K562 (cell line): ENCODE measurements at regions not wholly inside any gene's neighbourhood (a gene's known extent, or its start where the extent isn't known, plus 50 kb on each side); places are given as distances from the start of the nearest gene placed in this dataset.

Experiments used
- ATAC-seq: fragments of 200-7000 bp; cut with Tn5 transposase; 3 replicates; pipeline ENCODE4 v1.9.1; 2020; ENCODE audit warnings: moderate library complexity
- BruUV-seq: library from RNA; stranded (reverse); fragments of 400-500 nt; replicated peaks from 2 replicates; lab custom pipeline; 2021; lab: Mats Ljungman, UMichigan
- CTCF ChIA-PET: fragments of 300-600 bp; formaldehyde crosslinking; extraction: SDS; loops from one replicate; lab custom pipeline; 2021; ENCODE audit warnings: low intra/inter-chr PET ratio; lab: Yijun Ruan, JAX
- POLR2A ChIA-PET: fragments of 300-600, 350-650 bp; sonication (Branson Sonifier 250); formaldehyde crosslinking; extraction: SDS; loops from one replicate; lab custom pipeline; 2021; ENCODE audit warnings: antibody characterized with exemption, inconsistent platforms; lab: Yijun Ruan, JAX
- DNase-seq, 4 experiments: peaks; one replicate each; pipeline versions ENCODE4 v3.0.0 to v3.0.0-alpha.2; 2011 to 2018; ENCODE audit warnings: low spot score in 3 of 4, mixed read lengths in 3 of 4; ENCODE audit errors: extremely low read depth in 1 of 4
- FAIRE-seq: peaks from 2 replicates; lab custom pipeline; 2011; peaks lifted over from hg19 to GRCh38; lab: Jason Lieb, UNC
- H2AFZ ChIP-seq: 2 replicates; pipeline ENCODE4 v1.6.0; 2011; ENCODE audit warnings: low read depth, low read length, control low read depth, inconsistent platforms
- H3K27ac ChIP-seq: fragments of 200-600 bp; 3 replicates; pipeline ENCODE4 v1.8.0; 2011; ENCODE audit warnings: low read depth, mild to moderate bottlenecking, control low read depth, inconsistent platforms, low read length, moderate library complexity, mixed read lengths; ENCODE audit errors: extremely low read depth
- H3K27me3 ChIP-seq, 2 experiments: fragments of 300-600 bp in 1 of 2; 2 replicates in 1 of 2; 3 replicates in 1 of 2; pipeline versions ENCODE4 v1.6.0 to v1.8.0; 2011; ENCODE audit warnings: inconsistent platforms in 2 of 2, low read length in 2 of 2, mild to moderate bottlenecking in 1 of 2, mixed read lengths in 1 of 2, moderate library complexity in 1 of 2; ENCODE audit not compliant: control insufficient read depth in 2 of 2, insufficient read depth in 2 of 2
- H3K36me3 ChIP-seq: fragments of 300-600 bp; 3 replicates; pipeline ENCODE4 v1.8.0; 2011; ENCODE audit warnings: mild to moderate bottlenecking, low read length, inconsistent platforms; ENCODE audit not compliant: control insufficient read depth, insufficient read depth
- H3K4me1 ChIP-seq, 2 experiments: fragments of 200-600 bp in 1 of 2; replicated peaks in 1 of 2; 2 replicates in 1 of 2; 3 replicates in 1 of 2; pipeline versions ENCODE4 v1.5.1 to v1.8.0; 2011; ENCODE audit warnings: inconsistent platforms in 2 of 2, low read length in 2 of 2, mild to moderate bottlenecking in 1 of 2, mixed read lengths in 1 of 2, moderate library complexity in 1 of 2; ENCODE audit not compliant: control insufficient read depth in 2 of 2, insufficient read depth in 2 of 2
- H3K4me2 ChIP-seq: 2 replicates; pipeline ENCODE4 v1.6.1; 2011; ENCODE audit warnings: low read length, control low read depth, inconsistent platforms, mixed read lengths; ENCODE audit not compliant: insufficient read depth
- H3K4me3 ChIP-seq: fragments of 200-600 bp; sonication (generic), shearing (Covaris generic); 2 replicates; pipeline ENCODE4 v1.5.1; 2016; ENCODE audit warnings: control low read depth, inconsistent platforms
- H3K79me2 ChIP-seq: fragments of 200-600 bp; 3 replicates; pipeline ENCODE4 v1.8.0; 2011; ENCODE audit warnings: low read length, inconsistent platforms; ENCODE audit not compliant: control insufficient read depth, insufficient read depth
- H3K9ac ChIP-seq, 2 experiments: 2 replicates each; pipeline versions ENCODE4 v1.6.0 to v1.6.1; 2011; ENCODE audit warnings: low read depth in 2 of 2, low read length in 2 of 2, control low read depth in 1 of 2, inconsistent platforms in 1 of 2, mild to moderate bottlenecking in 1 of 2, mixed read lengths in 1 of 2; ENCODE audit not compliant: insufficient read depth in 1 of 2
- H3K9me1 ChIP-seq: one replicate; pipeline ENCODE4 v1.6.0; 2011; ENCODE audit warnings: inconsistent platforms, mild to moderate bottlenecking, low read length, moderate library complexity; ENCODE audit not compliant: control insufficient read depth, insufficient read depth
- H3K9me3 ChIP-seq: replicated peaks from 2 replicates; pipeline ENCODE4 v1.5.1; 2011; ENCODE audit warnings: low read depth, low read length, inconsistent platforms; ENCODE audit not compliant: control insufficient read depth, insufficient read depth
- H4K20me1 ChIP-seq: replicated peaks from 2 replicates; pipeline ENCODE4 v1.6.1; 2011; ENCODE audit warnings: low read length, inconsistent platforms, mixed read lengths; ENCODE audit not compliant: control insufficient read depth, insufficient read depth
- CGGBP1 ChIP-seq: fragments of 250-450 bp; sonication (Bioruptor Pico); IDR thresholded peaks from 2 replicates; pipeline ENCODE4 v1.9.0; 2021; ENCODE audit warnings: mild to moderate bottlenecking
- CREB5 ChIP-seq: fragments of 250-450 bp; sonication (Bioruptor Pico); IDR thresholded peaks from 2 replicates; pipeline ENCODE4 v1.5.0; 2020; ENCODE audit warnings: mild to moderate bottlenecking
- MAFG ChIP-seq: fragments of 450-650 bp; conservative IDR thresholded peaks from 2 replicates; pipeline ENCODE4 v1.6.1; 2016; ENCODE audit warnings: missing genetic modification characterization, missing compliant biosample characterization
- NCOA1 ChIP-seq: fragments of 450-650 bp; IDR thresholded peaks from 2 replicates; pipeline ENCODE4 v1.6.1; 2016; ENCODE audit warnings: low read depth
- PATZ1 ChIP-seq: fragments of 250-450 bp; sonication (Bioruptor Pico); IDR thresholded peaks from 2 replicates; pipeline ENCODE4 v1.5.0; 2020; ENCODE audit warnings: mild to moderate bottlenecking, borderline replicate concordance
- SAP30 ChIP-seq: fragments of 200-600 bp; sonication (generic); IDR thresholded peaks from 2 replicates; pipeline ENCODE4 v1.6.1; 2012; ENCODE audit warnings: borderline replicate concordance, low read depth, mild to moderate bottlenecking, moderate library complexity, low read length, control low read depth, inconsistent platforms; ENCODE audit not compliant: insufficient read depth, poor library complexity, severe bottlenecking
- SMAD1 ChIP-seq: fragments of 150-350 bp; IDR thresholded peaks from 2 replicates; pipeline ENCODE4 v1.6.1; 2014; ENCODE audit warnings: low read length, low read depth; ENCODE audit not compliant: partially characterized antibody
- TAF1 ChIP-seq: IDR thresholded peaks from 2 replicates; pipeline ENCODE4 v1.6.1; 2011; ENCODE audit warnings: mild to moderate bottlenecking, low read length, moderate library complexity; ENCODE audit not compliant: insufficient read depth, control insufficient read depth, severe bottlenecking; ENCODE audit errors: extremely low read depth
- USF1 ChIP-seq: sonication (generic); formaldehyde crosslinking; IDR thresholded peaks from 2 replicates; pipeline ENCODE4 v1.9.0; 2022; ENCODE audit warnings: mild to moderate bottlenecking, missing genetic modification reagents
- ZBTB1 ChIP-seq: sonication (generic); formaldehyde crosslinking; IDR thresholded peaks from 2 replicates; pipeline ENCODE4 v1.8.1; 2023; ENCODE audit warnings: missing genetic modification reagents, low read depth, mild to moderate bottlenecking, borderline replicate concordance
- ZBTB7A ChIP-seq: IDR thresholded peaks from 2 replicates; pipeline ENCODE4 v1.6.1; 2011; ENCODE audit warnings: low read depth, mild to moderate bottlenecking, low read length, moderate library complexity, borderline replicate concordance; ENCODE audit not compliant: control insufficient read depth
- ZFP30 ChIP-seq: fragments of 250-450 bp; sonication (Bioruptor Pico); IDR thresholded peaks from 2 replicates; pipeline ENCODE4 v1.8.0; 2022; ENCODE audit warnings: moderate library complexity, mild to moderate bottlenecking, inconsistent platforms, borderline replicate concordance
- ZNF311 ChIP-seq: fragments of 250-450 bp; sonication (Bioruptor Pico); IDR thresholded peaks from 2 replicates; pipeline ENCODE4 v1.4.0; 2020; ENCODE audit warnings: mild to moderate bottlenecking, moderate library complexity
- WGBS: fragments of 100-300 bp; shearing (Covaris generic); methylation state at CpG from one replicate; pipeline ENCODE4 v1.1.6; 2016; ENCODE audit warnings: low coverage, mixed read lengths; ENCODE audit not compliant: insufficient coverage; ENCODE audit errors: missing lambda C conversion rate; 5-methylcytosine and 5-hydroxymethylcytosine counted together
- in situ Hi-C: fragments of 300-500 bp; cut with MboI; formaldehyde crosslinking; loops from 4 replicates; pipeline ENCODE4 v1.15.0; 2018; ENCODE audit warnings: inconsistent platforms, mixed read lengths
- intact Hi-C: fragments of 100-400 bp; cut with micrococcal nuclease; formaldehyde crosslinking; loops from 2 replicates; pipeline ENCODE4 v1.14.2; 2022
- TF ChIP-seq, protein P1 (sequence below), 2 experiments: fragments of 450-650 bp; conservative IDR thresholded peaks; 2 replicates each; pipeline ENCODE4 v1.6.1; 2017; ENCODE audit warnings: mild to moderate bottlenecking in 2 of 2, moderate library complexity in 2 of 2

DNA sequence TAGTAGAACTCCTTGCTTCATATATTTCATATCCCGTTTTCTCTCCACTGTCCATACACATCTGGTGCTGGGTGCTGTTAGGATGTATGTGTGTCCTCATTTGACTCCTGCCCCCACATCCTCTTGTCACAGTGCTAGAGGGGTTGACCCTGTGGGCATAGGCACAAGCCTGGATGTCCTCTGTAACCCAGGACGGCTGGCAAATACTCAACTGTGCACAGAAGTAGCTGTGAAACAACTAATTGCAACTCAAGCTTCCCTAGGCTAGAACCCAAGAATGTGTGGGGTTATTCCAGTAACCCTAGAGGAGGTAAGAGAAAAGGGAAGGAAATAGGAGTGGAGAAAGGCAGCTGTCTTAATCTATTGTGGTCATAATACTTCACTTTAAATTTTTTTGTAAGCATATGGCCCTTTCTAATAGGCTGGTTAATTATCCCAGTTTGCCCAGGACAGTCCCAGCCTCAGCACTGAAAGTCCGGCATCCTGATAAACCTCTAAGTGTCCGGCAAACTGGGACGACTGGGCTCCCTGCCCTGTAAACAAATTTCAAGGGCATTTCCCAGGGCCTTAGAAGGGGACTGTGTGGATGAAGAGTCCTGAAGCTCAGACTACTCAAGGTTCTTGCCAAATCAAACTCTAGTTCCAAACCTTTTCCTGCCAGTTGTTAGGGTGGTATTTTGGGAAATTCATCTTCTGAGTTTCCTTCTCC lies 283.2 kb upstream of the CELF2 start:
- Histone ChIP-seq H3K27ac (no peak overlapping the region), H3K4me2 (no peak overlapping the region), H3K4me3 (no peak overlapping the region), H3K9me1 (no peaks in the 10 kb centered on the region), H3K9ac (no peak overlapping the region), H3K79me2 (no peaks in the 10 kb centered on the region), H4K20me1 (no peaks in the 10 kb centered on the region), H3K4me1 (no peaks in the 10 kb centered on the region), H3K27me3 (no peaks in the 10 kb centered on the region), H3K9me3 (no peaks in the 10 kb centered on the region), H2AFZ (no peak overlapping the region), H3K36me3 (no peaks in the 10 kb centered on the region)
- CTCF ChIA-PET: no interaction called here
- intact Hi-C loops (no loop called here), in situ Hi-C loops (no loop called here)
- no peak for FAIRE-seq
- POLR2A ChIA-PET: no interaction called here
- WGBS: 4% methylated on average over 5 of the region's 5 CpGs
- no TSS peak for BruUV-seq
- no peak for DNase-seq
- ATAC-seq: no peak
- TF ChIP-seq TAF1 (no peak), MAFG (no peak), ZBTB1 (CRISPR knock-in tag) (no peak), SAP30 (no peak), ZNF311 (CRISPR knock-in tag) (no peak), PATZ1 (CRISPR knock-in tag) (no peak), NCOA1 (no peak), SMAD1 (no peak), ZBTB7A (no peak), ZFP30 (CRISPR knock-in tag) (no peak), CGGBP1 (no peak), CREB5 (CRISPR knock-in tag) (no peak), USF1 (CRISPR knock-in tag) (no peak)
- TF ChIP-seq, protein P1, sequence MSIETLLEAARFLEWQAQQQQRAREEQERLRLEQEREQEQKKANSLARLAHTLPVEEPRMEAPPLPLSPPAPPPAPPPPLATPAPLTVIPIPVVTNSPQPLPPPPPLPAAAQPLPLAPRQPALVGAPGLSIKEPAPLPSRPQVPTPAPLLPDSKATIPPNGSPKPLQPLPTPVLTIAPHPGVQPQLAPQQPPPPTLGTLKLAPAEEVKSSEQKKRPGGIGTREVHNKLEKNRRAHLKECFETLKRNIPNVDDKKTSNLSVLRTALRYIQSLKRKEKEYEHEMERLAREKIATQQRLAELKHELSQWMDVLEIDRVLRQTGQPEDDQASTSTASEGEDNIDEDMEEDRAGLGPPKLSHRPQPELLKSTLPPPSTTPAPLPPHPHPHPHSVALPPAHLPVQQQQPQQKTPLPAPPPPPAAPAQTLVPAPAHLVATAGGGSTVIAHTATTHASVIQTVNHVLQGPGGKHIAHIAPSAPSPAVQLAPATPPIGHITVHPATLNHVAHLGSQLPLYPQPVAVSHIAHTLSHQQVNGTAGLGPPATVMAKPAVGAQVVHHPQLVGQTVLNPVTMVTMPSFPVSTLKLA (conservative IDR thresholded peaks at IDR 0.05): no peak
